ENCODE measurements at regions not wholly inside any gene's neighbourhood (a gene's known extent, or its start where the extent isn't known, plus 50 kb on each side); places are given as distances from the start of the nearest gene placed in this dataset.

- TF ChIP-seq PREB (CRISPR knock-in tag; IDR thresholded peaks at IDR 0.05; ENCODE audit: borderline replicate concordance) (no peak), GABPB1 (CRISPR knock-in tag; IDR thresholded peaks at IDR 0.05) (no peak), JAZF1 (CRISPR knock-in tag; IDR thresholded peaks at IDR 0.05) (no peak), FOXP1 (CRISPR knock-in tag; IDR thresholded peaks at IDR 0.05; ENCODE audit: borderline replicate concordance) (no peak)
Observed at GRCh38 chr11:39361557-39361956, 2097.9 kb downstream of the LRRC4C start (continued).

- ChIA-PET CTCF (no interaction called here), POLR2A (no interaction called here)
- H3K36me3 Mint-ChIP-seq = peaks cover 39% of the 10 kb centered on the region
- H3K9me3 Mint-ChIP-seq = peaks cover 52% of the 10 kb centered on the region
- no peaks in the 10 kb centered on the region; the same call in 1 of the 2 replicates for H3K27me3 Mint-ChIP-seq (ENCODE audit: low read depth)
- no peak for TF ChIP-seq ZNF138 (CRISPR knock-in tag; conservative IDR thresholded peaks at IDR 0.05)
- ATAC-seq = no peak
- peaks cover 6% of the 10 kb centered on the region; the same call in 1 of the 2 replicates for H3K4me1 Mint-ChIP-seq
- H3K27ac Mint-ChIP-seq = no peak overlapping the region
- H3K4me3 Mint-ChIP-seq = no peak overlapping the region
- DNase-seq (ENCODE audit: low spot score) = no peak
Observed at GRCh38 chr11:39345834-39346442, 2113.5 kb downstream of the LRRC4C start.

GRCh38 chr11:39341461-39341860, 2118.0 kb downstream of the LRRC4C start:
- POLR2A ChIA-PET = no interaction called here
- DNase-seq (ENCODE audit: low spot score) = no peak
- H3K4me1 Mint-ChIP-seq = peaks cover 6% of the 10 kb centered on the region; the same call in 1 of the 2 replicates
- no peak for ATAC-seq
- no peak overlapping the region for H3K4me3 Mint-ChIP-seq
- H3K27me3 Mint-ChIP-seq (ENCODE audit: low read depth) = no peaks in the 10 kb centered on the region; the same call in none of the 2 replicates
- H3K27ac Mint-ChIP-seq = no peak overlapping the region
- peaks cover 84% of the 10 kb centered on the region for H3K9me3 Mint-ChIP-seq
- CTCF ChIA-PET = no interaction called here
- peaks cover 69% of the 10 kb centered on the region for H3K36me3 Mint-ChIP-seq
- TF ChIP-seq TP53 (CRISPR knock-in tag; IDR thresholded peaks at IDR 0.05) (no peak), FOXJ3 (CRISPR knock-in tag; IDR thresholded peaks at IDR 0.05; ENCODE audit: borderline replicate concordance) (no peak), E2F1 (CRISPR knock-in tag; IDR thresholded peaks at IDR 0.05) (no peak), AFF4 (CRISPR knock-in tag; IDR thresholded peaks at IDR 0.05; ENCODE audit: borderline replicate concordance) (no peak), NFATC4 (CRISPR knock-in tag; IDR thresholded peaks at IDR 0.05) (no peak), PREB (CRISPR knock-in tag; IDR thresholded peaks at IDR 0.05; ENCODE audit: borderline replicate concordance) (no peak), MLX (CRISPR knock-in tag; IDR thresholded peaks at IDR 0.05) (no peak), CDX4 (CRISPR knock-in tag; IDR thresholded peaks at IDR 0.05; ENCODE audit: borderline replicate concordance) (no peak), ZNF396 (CRISPR knock-in tag; IDR thresholded peaks at IDR 0.05; ENCODE audit: borderline replicate concordance) (no peak), ATF3 (CRISPR knock-in tag; conservative IDR thresholded peaks at IDR 0.05) (no peak), ZMAT4 (CRISPR knock-in tag; IDR thresholded peaks at IDR 0.05) (no peak), ZNF532 (CRISPR knock-in tag; IDR thresholded peaks at IDR 0.05; ENCODE audit: borderline replicate concordance) (no peak), TCF7 (CRISPR knock-in tag; IDR thresholded peaks at IDR 0.05; ENCODE audit: low read depth) (no peak)

Data from WTC11 (cell line).